SK-N-SH treated with all-trans-retinoic acid at 6 μM for 48 hours (cell line): ENCODE measurements at regions not wholly inside any gene's neighbourhood (a gene's known extent, or its start where the extent isn't known, plus 50 kb on each side); places are given as distances from the start of the nearest gene placed in this dataset.

Experiments used
- ATAC-seq: fragments of 200-7000 bp; cut with Tn5 transposase; 3 replicates; pipeline ENCODE4 v1.9.1; 2020; ENCODE audit warnings: mild to moderate bottlenecking, moderate library complexity
- CREB5 ChIP-seq: fragments of 250-450 bp; sonication (Bioruptor Pico); IDR thresholded peaks from 2 replicates; pipeline ENCODE4 v1.5.1; 2020; ENCODE audit warnings: low read depth, mild to moderate bottlenecking, moderate library complexity
- CSDC2 ChIP-seq: fragments of 250-450 bp; sonication (Bioruptor Pico); IDR thresholded peaks from 2 replicates; pipeline ENCODE4 v1.5.0; 2020; ENCODE audit warnings: mild to moderate bottlenecking, moderate library complexity
- GLIS3 ChIP-seq: fragments of 250-450 bp; sonication (Bioruptor Pico); IDR thresholded peaks from 2 replicates; pipeline ENCODE4 v1.5.0; 2020; ENCODE audit warnings: mild to moderate bottlenecking, moderate library complexity
- ISL1 ChIP-seq: fragments of 250-450 bp; sonication (Bioruptor Pico); IDR thresholded peaks from 2 replicates; pipeline ENCODE4 v2.1.2; 2022; ENCODE audit warnings: mild to moderate bottlenecking, moderate library complexity
- OSR1 ChIP-seq: fragments of 250-450 bp; sonication (Bioruptor Pico); IDR thresholded peaks from 2 replicates; pipeline ENCODE4 v1.8.0; 2022; ENCODE audit warnings: moderate library complexity, mild to moderate bottlenecking, inconsistent platforms
- POU6F1 ChIP-seq: fragments of 250-450 bp; sonication (Bioruptor Pico); IDR thresholded peaks from 2 replicates; pipeline ENCODE4 v1.8.0; 2021; ENCODE audit warnings: low read depth, mild to moderate bottlenecking, moderate library complexity, borderline replicate concordance
- PPARA ChIP-seq: fragments of 250-450 bp; sonication (Bioruptor Pico); IDR thresholded peaks from 2 replicates; pipeline ENCODE4 v1.5.0; 2020; ENCODE audit warnings: mild to moderate bottlenecking, borderline replicate concordance
- RARB ChIP-seq: fragments of 250-450 bp; sonication (Bioruptor Pico); IDR thresholded peaks from 2 replicates; pipeline ENCODE4 v1.8.0; 2021; ENCODE audit warnings: mild to moderate bottlenecking, moderate library complexity
- SNAI2 ChIP-seq: fragments of 250-450 bp; sonication (Bioruptor Pico); IDR thresholded peaks from 2 replicates; pipeline ENCODE4 v1.5.0; 2020; ENCODE audit warnings: mild to moderate bottlenecking, moderate library complexity
- TOX ChIP-seq: fragments of 250-450 bp; sonication (Bioruptor Pico); IDR thresholded peaks from 2 replicates; pipeline ENCODE4 v1.8.0; 2021; ENCODE audit warnings: mild to moderate bottlenecking, moderate library complexity, borderline replicate concordance
- ZFP3 ChIP-seq: fragments of 250-450 bp; sonication (Bioruptor Pico); IDR thresholded peaks from 2 replicates; pipeline ENCODE4 v1.5.0; 2020; ENCODE audit warnings: mild to moderate bottlenecking, moderate library complexity
- ZFP30 ChIP-seq: fragments of 450-650 bp; formaldehyde crosslinking; IDR thresholded peaks from 2 replicates; pipeline ENCODE4 v1.5.0; 2022; ENCODE audit warnings: mild to moderate bottlenecking, moderate library complexity
- ZNF70 ChIP-seq: fragments of 450-650 bp; formaldehyde crosslinking; IDR thresholded peaks from 2 replicates; pipeline ENCODE4 v1.5.0; 2020; ENCODE audit warnings: mild to moderate bottlenecking, moderate library complexity
- ZNF8 ChIP-seq: fragments of 450-650 bp; formaldehyde crosslinking; IDR thresholded peaks from 2 replicates; pipeline ENCODE4 v1.5.0; 2020; ENCODE audit warnings: mild to moderate bottlenecking, moderate library complexity
- TF ChIP-seq, protein P1 (sequence below): fragments of 250-450 bp; sonication (Bioruptor Pico); IDR thresholded peaks from 2 replicates; pipeline ENCODE4 v1.5.0; 2020; ENCODE audit warnings: mild to moderate bottlenecking, moderate library complexity
- TF ChIP-seq, protein P2 (sequence below): fragments of 250-450 bp; sonication (Bioruptor Pico); IDR thresholded peaks from 2 replicates; pipeline ENCODE4 v1.5.1; 2021; ENCODE audit warnings: mild to moderate bottlenecking, moderate library complexity
- TF ChIP-seq, protein P3 (sequence below): fragments of 250-450 bp; sonication (Bioruptor Pico); IDR thresholded peaks from 2 replicates; pipeline ENCODE4 v1.8.0; 2020; ENCODE audit warnings: mild to moderate bottlenecking, moderate library complexity, borderline replicate concordance

GRCh38 chr13:40433001-40433400, 233.4 kb downstream of the FOXO1 start:
- TF ChIP-seq ZNF70 (CRISPR knock-in tag) (no peak), ZFP3 (CRISPR knock-in tag) (no peak), RARB (no peak), PPARA (CRISPR knock-in tag) (no peak), GLIS3 (CRISPR knock-in tag) (no peak), TOX (CRISPR knock-in tag) (no peak), CREB5 (CRISPR knock-in tag) (no peak), ISL1 (CRISPR knock-in tag) (no peak), OSR1 (CRISPR knock-in tag) (no peak), POU6F1 (CRISPR knock-in tag) (no peak)
- TF ChIP-seq, protein P1, sequence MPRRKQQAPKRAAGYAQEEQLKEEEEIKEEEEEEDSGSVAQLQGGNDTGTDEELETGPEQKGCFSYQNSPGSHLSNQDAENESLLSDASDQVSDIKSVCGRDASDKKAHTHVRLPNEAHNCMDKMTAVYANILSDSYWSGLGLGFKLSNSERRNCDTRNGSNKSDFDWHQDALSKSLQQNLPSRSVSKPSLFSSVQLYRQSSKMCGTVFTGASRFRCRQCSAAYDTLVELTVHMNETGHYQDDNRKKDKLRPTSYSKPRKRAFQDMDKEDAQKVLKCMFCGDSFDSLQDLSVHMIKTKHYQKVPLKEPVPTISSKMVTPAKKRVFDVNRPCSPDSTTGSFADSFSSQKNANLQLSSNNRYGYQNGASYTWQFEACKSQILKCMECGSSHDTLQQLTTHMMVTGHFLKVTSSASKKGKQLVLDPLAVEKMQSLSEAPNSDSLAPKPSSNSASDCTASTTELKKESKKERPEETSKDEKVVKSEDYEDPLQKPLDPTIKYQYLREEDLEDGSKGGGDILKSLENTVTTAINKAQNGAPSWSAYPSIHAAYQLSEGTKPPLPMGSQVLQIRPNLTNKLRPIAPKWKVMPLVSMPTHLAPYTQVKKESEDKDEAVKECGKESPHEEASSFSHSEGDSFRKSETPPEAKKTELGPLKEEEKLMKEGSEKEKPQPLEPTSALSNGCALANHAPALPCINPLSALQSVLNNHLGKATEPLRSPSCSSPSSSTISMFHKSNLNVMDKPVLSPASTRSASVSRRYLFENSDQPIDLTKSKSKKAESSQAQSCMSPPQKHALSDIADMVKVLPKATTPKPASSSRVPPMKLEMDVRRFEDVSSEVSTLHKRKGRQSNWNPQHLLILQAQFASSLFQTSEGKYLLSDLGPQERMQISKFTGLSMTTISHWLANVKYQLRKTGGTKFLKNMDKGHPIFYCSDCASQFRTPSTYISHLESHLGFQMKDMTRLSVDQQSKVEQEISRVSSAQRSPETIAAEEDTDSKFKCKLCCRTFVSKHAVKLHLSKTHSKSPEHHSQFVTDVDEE (CRISPR knock-in tag): no peak
- TF ChIP-seq, protein P2, sequence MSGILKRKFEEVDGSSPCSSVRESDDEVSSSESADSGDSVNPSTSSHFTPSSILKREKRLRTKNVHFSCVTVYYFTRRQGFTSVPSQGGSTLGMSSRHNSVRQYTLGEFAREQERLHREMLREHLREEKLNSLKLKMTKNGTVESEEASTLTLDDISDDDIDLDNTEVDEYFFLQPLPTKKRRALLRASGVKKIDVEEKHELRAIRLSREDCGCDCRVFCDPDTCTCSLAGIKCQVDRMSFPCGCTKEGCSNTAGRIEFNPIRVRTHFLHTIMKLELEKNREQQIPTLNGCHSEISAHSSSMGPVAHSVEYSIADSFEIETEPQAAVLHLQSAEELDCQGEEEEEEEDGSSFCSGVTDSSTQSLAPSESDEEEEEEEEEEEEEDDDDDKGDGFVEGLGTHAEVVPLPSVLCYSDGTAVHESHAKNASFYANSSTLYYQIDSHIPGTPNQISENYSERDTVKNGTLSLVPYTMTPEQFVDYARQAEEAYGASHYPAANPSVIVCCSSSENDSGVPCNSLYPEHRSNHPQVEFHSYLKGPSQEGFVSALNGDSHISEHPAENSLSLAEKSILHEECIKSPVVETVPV (CRISPR knock-in tag): no peak
- TF ChIP-seq, all 23 proteins: peak for 0
- ATAC-seq: no peak

DNA sequence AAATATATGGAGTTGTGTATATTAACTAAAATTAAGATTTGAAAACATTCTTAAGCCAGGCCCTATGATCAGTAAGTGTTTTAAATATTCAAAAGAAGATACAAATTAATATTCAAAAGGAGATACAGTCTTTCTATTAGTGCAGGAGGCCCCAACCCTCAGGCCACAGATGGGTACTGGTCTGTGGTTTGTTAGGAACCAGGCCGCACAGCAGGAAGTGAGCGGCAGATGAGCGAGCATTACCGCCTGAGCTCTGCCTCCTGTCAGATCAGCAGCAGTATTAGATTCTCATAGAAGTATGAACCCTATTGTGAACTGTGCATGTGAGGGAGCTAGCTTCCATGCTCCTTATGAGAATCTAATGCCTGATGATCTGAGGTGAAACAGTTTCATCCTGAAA, 232.9 kb downstream of the FOXO1 start:
- no peak for ATAC-seq
- TF ChIP-seq ZNF70 (CRISPR knock-in tag): no peak

GRCh38 chr13:40434516-40435397, 231.7 kb downstream of the FOXO1 start:
- ATAC-seq: no peak

More at GRCh38 chr13:40434516-40435397, 231.7 kb downstream of the FOXO1 start:
- TF ChIP-seq ZFP30 (CRISPR knock-in tag): no peak
- no peak for TF ChIP-seq RARB
- no peak for TF ChIP-seq ZNF8 (CRISPR knock-in tag)
- TF ChIP-seq SNAI2 (CRISPR knock-in tag): no peak
- TF ChIP-seq, protein P3, sequence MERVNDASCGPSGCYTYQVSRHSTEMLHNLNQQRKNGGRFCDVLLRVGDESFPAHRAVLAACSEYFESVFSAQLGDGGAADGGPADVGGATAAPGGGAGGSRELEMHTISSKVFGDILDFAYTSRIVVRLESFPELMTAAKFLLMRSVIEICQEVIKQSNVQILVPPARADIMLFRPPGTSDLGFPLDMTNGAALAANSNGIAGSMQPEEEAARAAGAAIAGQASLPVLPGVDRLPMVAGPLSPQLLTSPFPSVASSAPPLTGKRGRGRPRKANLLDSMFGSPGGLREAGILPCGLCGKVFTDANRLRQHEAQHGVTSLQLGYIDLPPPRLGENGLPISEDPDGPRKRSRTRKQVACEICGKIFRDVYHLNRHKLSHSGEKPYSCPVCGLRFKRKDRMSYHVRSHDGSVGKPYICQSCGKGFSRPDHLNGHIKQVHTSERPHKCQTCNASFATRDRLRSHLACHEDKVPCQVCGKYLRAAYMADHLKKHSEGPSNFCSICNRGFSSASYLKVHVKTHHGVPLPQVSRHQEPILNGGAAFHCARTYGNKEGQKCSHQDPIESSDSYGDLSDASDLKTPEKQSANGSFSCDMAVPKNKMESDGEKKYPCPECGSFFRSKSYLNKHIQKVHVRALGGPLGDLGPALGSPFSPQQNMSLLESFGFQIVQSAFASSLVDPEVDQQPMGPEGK (CRISPR knock-in tag): no peak
- TF ChIP-seq POU6F1 (CRISPR knock-in tag): no peak
- TF ChIP-seq CSDC2 (CRISPR knock-in tag): no peak
- TF ChIP-seq ZFP3 (CRISPR knock-in tag): no peak
- TF ChIP-seq, protein P1 (CRISPR knock-in tag): no peak
- no peak for TF ChIP-seq ISL1 (CRISPR knock-in tag)
